ENCODE measurements at regions not wholly inside any gene's neighbourhood (a gene's known extent, or its start where the extent isn't known, plus 50 kb on each side); places are given as distances from the start of the nearest gene placed in this dataset.

DNA sequence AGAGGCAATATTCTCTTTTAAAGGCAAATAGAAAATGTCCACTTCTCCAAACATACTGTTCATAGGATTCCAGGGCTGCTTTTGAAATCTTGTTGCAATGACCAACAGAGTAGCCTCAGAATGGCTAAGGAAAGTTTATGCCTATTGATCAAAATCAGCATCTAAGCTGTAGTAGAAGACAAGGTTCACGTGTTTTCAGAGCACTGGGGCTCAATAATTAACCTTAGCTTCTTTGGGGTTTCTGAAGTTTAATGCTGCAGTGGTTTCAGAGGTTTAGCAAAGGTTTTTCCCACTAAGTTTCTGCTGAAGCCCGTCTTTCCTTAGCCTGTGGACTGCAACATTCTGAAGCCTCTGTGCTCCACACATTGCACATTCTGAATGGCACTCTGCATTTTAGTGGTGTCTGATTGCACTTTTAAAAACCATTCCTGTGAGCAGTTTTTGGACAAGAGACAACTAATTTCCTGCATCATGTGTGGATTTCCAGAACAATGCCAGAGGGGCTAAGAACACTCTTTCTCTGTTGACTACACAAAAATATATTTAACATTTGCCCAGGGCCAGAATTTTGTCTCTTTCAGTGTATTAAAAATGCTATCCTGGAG lies 342.5 kb downstream of the PTEN start:
- no peaks in the 10 kb centered on the region for H3K36me3 ChIP-seq (ENCODE audit: control insufficient read depth in 2 of 2, insufficient read depth in 1 of 2, low read length in 2 of 2)
- no peak for TF ChIP-seq ZNF121 (tag by site-specific recombination; IDR thresholded peaks at IDR 0.05)
- TF ChIP-seq ZNF292 (tag by site-specific recombination; IDR thresholded peaks at IDR 0.05; ENCODE audit: borderline replicate concordance, low read depth), result no peak
- peak; percentile 38; the same call in 1 of the 2 replicates for TF ChIP-seq ZBTB44 (tag by site-specific recombination; IDR thresholded peaks at IDR 0.05)
- TF ChIP-seq, protein P1, sequence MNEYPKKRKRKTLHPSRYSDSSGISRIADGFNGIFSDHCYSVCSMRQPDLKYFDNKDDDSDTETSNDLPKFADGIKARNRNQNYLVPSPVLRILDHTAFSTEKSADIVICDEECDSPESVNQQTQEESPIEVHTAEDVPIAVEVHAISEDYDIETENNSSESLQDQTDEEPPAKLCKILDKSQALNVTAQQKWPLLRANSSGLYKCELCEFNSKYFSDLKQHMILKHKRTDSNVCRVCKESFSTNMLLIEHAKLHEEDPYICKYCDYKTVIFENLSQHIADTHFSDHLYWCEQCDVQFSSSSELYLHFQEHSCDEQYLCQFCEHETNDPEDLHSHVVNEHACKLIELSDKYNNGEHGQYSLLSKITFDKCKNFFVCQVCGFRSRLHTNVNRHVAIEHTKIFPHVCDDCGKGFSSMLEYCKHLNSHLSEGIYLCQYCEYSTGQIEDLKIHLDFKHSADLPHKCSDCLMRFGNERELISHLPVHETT (tag by site-specific recombination; IDR thresholded peaks at IDR 0.05), result no peak
- TF ChIP-seq ZNF776 (tag by site-specific recombination; IDR thresholded peaks at IDR 0.05; ENCODE audit: borderline replicate concordance), result no peak
- no peak for TF ChIP-seq ZNF596 (tag by site-specific recombination; IDR thresholded peaks at IDR 0.05)
- no peak for TF ChIP-seq ZNF488 (tag by site-specific recombination; IDR thresholded peaks at IDR 0.05)
- TF ChIP-seq TRIM28 (IDR thresholded peaks at IDR 0.05; ENCODE audit: borderline replicate concordance, low read length), result 0 out of 2 replicates have a peak, but pooled peaks have one; percentile 11
- ChIA-PET POLR2A (no interaction called here), CTCF (interaction anchor here (0.6 kb wide), 2 partner anchors 24 to 605 kb away, joined by 3 to 7 read pairs; no protein-coding TSS in a partner anchor)
- H3K4me3 ChIP-seq (ENCODE audit: low read depth, low read length), result no peak overlapping the region
- H3K4me1 ChIP-seq (ENCODE audit: control insufficient read depth, insufficient read depth, low read length), result peaks cover 25% of the 10 kb centered on the region
- H3K27ac ChIP-seq (ENCODE audit: extremely low read depth, low read depth, low read length), result peak overlapping the region; percentile 50; the same call in 1 of the 2 replicates
- no peaks in the 10 kb centered on the region for H3K9me3 ChIP-seq (ENCODE audit: control insufficient read depth, insufficient read depth, low read depth, low read length)

DNA sequence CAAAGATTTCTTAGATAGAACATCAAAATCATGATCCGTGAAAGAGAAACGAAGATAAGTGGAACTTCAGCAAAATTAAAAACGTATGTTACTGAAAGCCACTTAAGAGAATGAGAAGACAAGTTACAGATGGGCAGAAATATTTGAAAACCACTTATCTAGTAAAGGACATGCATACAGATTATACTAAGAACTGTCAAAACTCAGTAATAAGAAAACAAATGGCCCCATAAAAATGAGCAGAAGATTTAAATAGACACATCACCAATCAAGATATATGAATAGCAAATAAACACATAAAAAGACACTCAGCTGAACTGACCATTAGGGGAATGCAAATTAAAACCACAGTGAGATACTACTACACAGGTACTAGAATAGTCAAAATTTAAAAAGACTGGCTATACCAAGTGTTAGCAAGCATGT lies 343.7 kb downstream of the PTEN start:
- CTCF ChIA-PET, result interaction anchor here (0.6 to 1.0 kb wide), 4 partner anchors 21 to 742 kb away, joined by 3 read pairs; no protein-coding TSS in a partner anchor
- H3K4me1 ChIP-seq (ENCODE audit: control insufficient read depth, insufficient read depth, low read length), result peaks cover 25% of the 10 kb centered on the region
- POLR2A ChIA-PET, result no interaction called here
- H3K36me3 ChIP-seq (ENCODE audit: control insufficient read depth in 2 of 2, insufficient read depth in 1 of 2, low read length in 2 of 2), result no peaks in the 10 kb centered on the region
- no peaks in the 10 kb centered on the region for H3K9me3 ChIP-seq (ENCODE audit: control insufficient read depth, insufficient read depth, low read depth, low read length)
- peak overlapping the region; percentile 65; the same call in 1 of the 2 replicates for H3K27ac ChIP-seq (ENCODE audit: extremely low read depth, low read depth, low read length)
- H3K4me3 ChIP-seq (ENCODE audit: low read depth, low read length), result no peak overlapping the region
- TF ChIP-seq SP2 (tag by site-specific recombination; IDR thresholded peaks at IDR 0.05) (no peak), ZNF585B (tag by site-specific recombination; IDR thresholded peaks at IDR 0.05) (no peak), GLI4 (tag by site-specific recombination; IDR thresholded peaks at IDR 0.05) (no peak), PRDM1 (tag by site-specific recombination; IDR thresholded peaks at IDR 0.05) (no peak), ZXDB (tag by site-specific recombination; IDR thresholded peaks at IDR 0.05) (peak; percentile 51; the same call in 1 of the 2 replicates), ZNF555 (tag by site-specific recombination; conservative IDR thresholded peaks at IDR 0.05) (no peak), ZNF664 (tag by site-specific recombination; IDR thresholded peaks at IDR 0.05) (peak; percentile 99), ATF2 (tag by site-specific recombination; IDR thresholded peaks at IDR 0.05; ENCODE audit: low read depth) (no peak), ZEB2 (tag by site-specific recombination; IDR thresholded peaks at IDR 0.05) (peak; percentile 62; the same call in 1 of the 2 replicates), ZNF19 (tag by site-specific recombination; IDR thresholded peaks at IDR 0.05; ENCODE audit: low read depth) (no peak), ZNF132 (tag by site-specific recombination; IDR thresholded peaks at IDR 0.05; ENCODE audit: borderline replicate concordance) (no peak), ZBTB44 (tag by site-specific recombination; IDR thresholded peaks at IDR 0.05) (peak; percentile 28; the same call in 1 of the 2 replicates)
- TF ChIP-seq, protein P2, sequence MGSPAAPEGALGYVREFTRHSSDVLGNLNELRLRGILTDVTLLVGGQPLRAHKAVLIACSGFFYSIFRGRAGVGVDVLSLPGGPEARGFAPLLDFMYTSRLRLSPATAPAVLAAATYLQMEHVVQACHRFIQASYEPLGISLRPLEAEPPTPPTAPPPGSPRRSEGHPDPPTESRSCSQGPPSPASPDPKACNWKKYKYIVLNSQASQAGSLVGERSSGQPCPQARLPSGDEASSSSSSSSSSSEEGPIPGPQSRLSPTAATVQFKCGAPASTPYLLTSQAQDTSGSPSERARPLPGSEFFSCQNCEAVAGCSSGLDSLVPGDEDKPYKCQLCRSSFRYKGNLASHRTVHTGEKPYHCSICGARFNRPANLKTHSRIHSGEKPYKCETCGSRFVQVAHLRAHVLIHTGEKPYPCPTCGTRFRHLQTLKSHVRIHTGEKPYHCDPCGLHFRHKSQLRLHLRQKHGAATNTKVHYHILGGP (tag by site-specific recombination; IDR thresholded peaks at IDR 0.05), result peak; percentile 93
- TF ChIP-seq, protein P3, sequence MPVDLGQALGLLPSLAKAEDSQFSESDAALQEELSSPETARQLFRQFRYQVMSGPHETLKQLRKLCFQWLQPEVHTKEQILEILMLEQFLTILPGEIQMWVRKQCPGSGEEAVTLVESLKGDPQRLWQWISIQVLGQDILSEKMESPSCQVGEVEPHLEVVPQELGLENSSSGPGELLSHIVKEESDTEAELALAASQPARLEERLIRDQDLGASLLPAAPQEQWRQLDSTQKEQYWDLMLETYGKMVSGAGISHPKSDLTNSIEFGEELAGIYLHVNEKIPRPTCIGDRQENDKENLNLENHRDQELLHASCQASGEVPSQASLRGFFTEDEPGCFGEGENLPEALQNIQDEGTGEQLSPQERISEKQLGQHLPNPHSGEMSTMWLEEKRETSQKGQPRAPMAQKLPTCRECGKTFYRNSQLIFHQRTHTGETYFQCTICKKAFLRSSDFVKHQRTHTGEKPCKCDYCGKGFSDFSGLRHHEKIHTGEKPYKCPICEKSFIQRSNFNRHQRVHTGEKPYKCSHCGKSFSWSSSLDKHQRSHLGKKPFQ (tag by site-specific recombination; IDR thresholded peaks at IDR 0.05), result peak; percentile 81
